ENCODE measurements at regions not wholly inside any gene's neighbourhood (a gene's known extent, or its start where the extent isn't known, plus 50 kb on each side); places are given as distances from the start of the nearest gene placed in this dataset.
"Not testable (repeated sequence)": the region's sequence is repeated elsewhere in the genome, so short reads cannot be mapped to it uniquely, and the experiment has no call there.

GRCh38 chr2:45102141-45102540 is 92.9 kb upstream of the SIX2 start:
- DNase-seq, result no peak

GRCh38 chr2:45096996-45097395 is 87.7 kb upstream of the SIX2 start:
- DNase-seq, result no peak

DNA sequence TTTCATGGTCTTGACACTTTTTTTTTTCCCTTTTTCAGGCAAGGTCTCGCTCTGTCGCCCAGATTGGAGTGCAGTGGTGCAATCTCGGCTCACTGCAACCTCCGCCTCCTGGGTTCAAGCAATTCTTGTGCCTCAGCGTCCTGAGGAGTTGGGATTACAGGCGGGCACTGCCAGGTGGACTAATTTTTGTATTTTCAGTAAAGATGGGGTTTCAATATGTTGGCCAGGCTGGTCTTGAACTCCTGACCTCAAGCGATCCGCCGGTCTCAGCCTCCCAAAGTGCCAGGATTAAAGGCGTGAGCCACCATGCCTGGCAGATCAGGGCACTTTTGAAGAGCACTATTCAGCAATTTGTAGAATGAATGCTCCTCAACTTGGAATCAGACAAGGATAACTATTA is 86.8 kb upstream of the SIX2 start:
- DNase-seq, result not testable (repeated sequence)

- no peak for DNase-seq
Observed at GRCh38 chr2:45093663-45094062, 84.4 kb upstream of the SIX2 start.

DNA sequence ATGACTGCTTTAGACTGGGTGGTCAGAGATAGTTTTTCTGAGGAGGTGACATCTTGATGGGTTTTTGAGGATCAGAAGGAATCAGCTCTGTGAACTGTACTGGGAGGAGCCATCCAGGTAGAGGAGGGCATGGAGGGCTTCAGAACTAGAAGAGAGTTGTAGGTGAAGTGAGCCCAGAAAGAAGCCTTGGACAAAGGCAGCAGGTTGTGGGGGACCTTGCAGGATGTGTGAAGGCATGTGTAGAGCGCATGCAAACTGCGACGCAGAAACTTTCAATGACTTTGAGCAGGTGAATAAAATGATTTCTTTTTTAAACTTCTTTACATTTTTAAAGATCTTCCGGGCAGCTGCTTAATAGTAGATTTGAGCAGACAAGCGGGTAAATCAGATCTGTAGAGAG is 83.9 kb upstream of the SIX2 start:
- DNase-seq, result no peak

GRCh38 chr2:45089554-45090261 is 80.5 kb upstream of the SIX2 start:
- DNase-seq, result no peak

- DNase-seq, result no peak
Observed at GRCh38 chr2:45085487-45085886, 76.2 kb upstream of the SIX2 start.

- DNase-seq, result no peak
Observed at GRCh38 chr2:45084361-45085020, 75.2 kb upstream of the SIX2 start.

GRCh38 chr2:45083175-45083574 is 73.9 kb upstream of the SIX2 start:
- no peak for DNase-seq

DNA sequence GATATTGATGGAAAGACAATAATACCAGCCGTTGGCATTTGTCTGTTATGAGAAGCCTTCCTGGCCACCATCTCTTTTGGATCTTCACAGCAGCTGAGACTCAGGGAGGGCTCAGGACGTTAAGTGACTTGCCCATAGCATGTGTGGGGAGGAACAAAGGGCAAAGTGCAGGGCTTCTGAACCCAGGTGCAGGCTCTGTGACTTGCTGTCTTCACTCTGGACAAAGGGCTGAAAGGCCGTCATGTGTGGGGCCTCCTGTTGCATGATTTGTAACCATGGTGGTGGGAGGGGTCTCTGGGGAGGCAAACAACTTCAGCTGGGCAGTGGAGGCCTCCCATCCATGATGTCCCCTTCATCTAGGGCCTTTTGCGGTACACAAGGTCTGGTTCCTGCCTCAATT is 65.5 kb upstream of the SIX2 start:
- no peak for DNase-seq

DNA sequence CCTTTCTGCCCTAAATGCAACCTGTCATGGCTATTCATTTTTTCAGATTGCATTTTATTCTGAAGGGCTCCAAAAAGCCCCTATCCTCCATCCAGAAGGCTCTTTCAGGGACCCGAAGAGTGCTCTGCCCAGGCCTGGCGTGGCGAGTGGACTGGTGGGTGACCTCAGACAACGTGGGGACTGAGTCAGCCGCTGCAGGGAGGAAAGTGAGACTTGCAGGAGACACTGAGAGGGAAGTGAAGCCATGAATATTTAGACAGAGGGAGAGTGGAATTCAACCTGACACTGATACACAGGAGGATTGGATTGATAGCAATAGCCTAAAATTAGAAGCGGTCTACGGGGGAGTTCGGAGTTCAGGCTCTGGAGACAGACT is 63.6 kb upstream of the SIX2 start:
- no peak for DNase-seq

- no peak for DNase-seq
Observed at GRCh38 chr2:45072064-45072861, 63.0 kb upstream of the SIX2 start.

DNA sequence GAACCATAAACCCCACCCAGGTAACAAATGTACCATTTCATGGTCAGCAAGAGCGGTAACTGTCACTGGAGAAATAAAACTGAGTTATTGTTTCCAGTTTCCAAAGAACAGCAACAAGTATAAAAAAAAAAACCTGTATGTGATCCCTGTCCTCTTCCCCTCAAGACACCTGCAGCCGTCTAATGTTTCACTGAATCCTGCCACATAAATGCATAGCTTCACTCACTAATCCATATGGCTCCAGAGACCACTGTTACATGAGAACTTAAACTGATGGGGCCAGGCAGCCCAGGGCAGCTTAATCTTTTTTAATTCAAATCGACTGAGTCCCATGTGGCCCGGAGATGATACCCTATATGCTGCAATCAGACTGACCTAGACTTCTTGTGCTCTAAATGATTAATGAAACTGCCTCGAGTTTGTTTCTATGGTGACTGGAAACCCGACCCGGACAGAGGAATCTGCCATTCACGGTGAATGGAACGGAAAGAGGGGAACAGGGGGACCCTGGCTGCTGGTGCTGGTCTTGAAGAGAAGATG is 60.9 kb upstream of the SIX2 start:
- no peak for DNase-seq

DNA sequence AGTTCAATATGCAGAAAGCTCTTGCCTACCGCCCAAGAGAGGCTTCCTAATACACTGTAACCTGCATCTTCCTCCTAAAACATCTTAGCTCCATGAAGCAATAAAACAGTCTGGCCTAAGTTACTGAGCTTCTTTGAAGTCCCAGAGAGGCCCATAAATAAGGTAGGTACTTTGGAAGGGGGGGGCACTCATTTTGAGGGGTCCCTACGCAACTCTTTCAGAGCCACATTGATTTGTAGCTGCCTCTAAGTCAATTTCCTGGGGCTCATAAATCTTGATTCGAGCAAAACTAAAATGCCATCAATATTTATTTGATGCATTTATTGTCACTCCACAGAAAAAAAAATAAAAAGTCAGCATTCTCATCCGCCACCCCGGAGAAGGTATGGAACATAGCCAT is 60.4 kb upstream of the SIX2 start:
- DNase-seq, result no peak

GRCh38 chr2:45068571-45069140 is 59.4 kb upstream of the SIX2 start:
- DNase-seq, result no peak

DNA sequence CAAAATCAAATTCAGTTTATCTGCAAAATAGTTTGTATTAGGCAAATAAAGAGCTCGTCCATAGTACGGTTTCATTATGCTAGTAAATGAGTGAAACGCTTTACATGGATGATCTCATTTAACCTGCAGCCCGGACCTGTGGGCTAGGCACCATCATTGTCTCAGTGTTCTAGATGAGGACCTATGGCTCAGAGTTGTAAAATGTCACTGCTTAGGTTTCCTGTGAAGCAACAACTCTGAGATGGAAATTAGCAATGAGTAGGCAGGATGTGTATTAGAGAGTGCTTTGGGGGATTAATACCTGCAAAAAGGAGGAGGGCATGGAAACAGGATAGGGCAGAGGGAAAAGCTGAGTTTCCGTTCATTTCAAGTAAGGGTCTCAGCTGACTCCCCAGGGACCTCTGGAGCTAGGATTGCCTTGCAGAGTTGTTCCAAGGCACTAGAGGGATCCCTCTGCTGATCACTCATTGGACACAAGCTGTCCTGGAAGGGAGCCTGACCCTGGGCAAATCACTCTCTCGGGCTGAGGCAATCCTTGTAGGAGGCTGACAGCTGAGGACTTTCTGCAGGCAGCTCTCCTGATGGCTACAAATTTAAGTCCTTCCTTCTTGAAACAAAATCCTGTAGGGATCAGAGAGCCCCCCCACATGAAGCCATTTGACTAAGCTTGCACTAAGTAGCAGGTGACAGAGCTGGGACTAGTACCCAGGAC is 58.8 kb upstream of the SIX2 start:
- DNase-seq, result no peak
